T-cell (primary cell): ENCODE measurements at regions not wholly inside any gene's neighbourhood (a gene's known extent, or its start where the extent isn't known, plus 50 kb on each side); places are given as distances from the start of the nearest gene placed in this dataset.

ENCODE experiments used
- ATAC-seq, 4 experiments: fragments of 200-7000 bp in 3 of 4; fragments of 150-1000 bp in 1 of 4; cut with Tn5 transposase; replicated peaks in 1 of 4; 1 replicate in 3 of 4; 2 replicates in 1 of 4; pipeline ENCODE4 v1.10.0; 2021; ENCODE audit warnings: moderate library complexity in 3 of 4, mild to moderate bottlenecking in 2 of 4, moderate number of reproducible peaks in 1 of 4
- CTCF ChIA-PET, 2 donors: fragments of 300-600 bp; sonication (Branson Sonifier 250); formaldehyde crosslinking; loops; one replicate each; lab custom pipeline; 2022; ENCODE audit warnings: antibody characterized with exemption in 2 of 2; lab: Charles Lee
- POLR2A ChIA-PET, 2 donors: fragments of 300-600 bp; sonication (Branson Sonifier 250); formaldehyde crosslinking; loops; one replicate each; lab custom pipeline; 2022; ENCODE audit warnings: antibody characterized with exemption in 2 of 2; lab: Charles Lee
- DNase-seq, 35 experiments: peaks; one replicate each; pipeline versions ENCODE4 v3.0.0 to v3.0.0-alpha.2; 2013 to 2023
- H3K27ac ChIP-seq: one replicate; pipeline ENCODE4 v1.5.1; 2013; ENCODE audit warnings: low read length
- H3K27me3 ChIP-seq, 2 experiments: replicated peaks in 1 of 2; 1 replicate in 1 of 2; 2 replicates in 1 of 2; pipeline versions ENCODE4 v1.6.1 to v1.7.0; 2013; ENCODE audit warnings: low read length in 1 of 2, mixed read lengths in 1 of 2; ENCODE audit not compliant: control insufficient read depth in 2 of 2, insufficient read depth in 2 of 2; ENCODE audit errors: extremely low read depth in 1 of 2
- H3K36me3 ChIP-seq, 2 donors: 1 replicate in 1 of 2; 2 replicates in 1 of 2; pipeline versions ENCODE4 v1.6.1 to v1.7.0; 2013; ENCODE audit warnings: low read length in 1 of 2; ENCODE audit not compliant: control insufficient read depth in 2 of 2, insufficient read depth in 1 of 2; ENCODE audit errors: extremely low read depth in 1 of 2
- H3K4me1 ChIP-seq, 2 experiments: 1 replicate in 1 of 2; 2 replicates in 1 of 2; pipeline versions ENCODE4 v1.6.1 to v1.7.0; 2013; ENCODE audit warnings: low read length in 2 of 2, mixed read lengths in 1 of 2; ENCODE audit not compliant: insufficient read depth in 2 of 2, control insufficient read depth in 1 of 2; ENCODE audit errors: extremely low read depth in 1 of 2
- H3K4me3 ChIP-seq, 2 donors: 1 replicate in 1 of 2; 2 replicates in 1 of 2; pipeline versions ENCODE4 v1.5.1 to v1.7.0; 2013; ENCODE audit warnings: mild to moderate bottlenecking in 2 of 2, low read length in 1 of 2, moderate library complexity in 1 of 2; ENCODE audit not compliant: control insufficient read depth in 1 of 2; ENCODE audit errors: extremely low read depth in 1 of 2
- H3K9me3 ChIP-seq: 2 replicates; pipeline ENCODE4 v1.7.0; 2013
- H3K27ac Mint-ChIP-seq, 2 donors: one replicate each; pipeline ENCODE4 v1.8.0; 2020 to 2021; ENCODE audit warnings: mild to moderate bottlenecking in 2 of 2, mixed read lengths in 2 of 2
- H3K27me3 Mint-ChIP-seq, 2 donors: one replicate each; pipeline ENCODE4 v1.8.0; 2021 to 2022; ENCODE audit warnings: mixed read lengths in 2 of 2
- H3K36me3 Mint-ChIP-seq: one replicate; pipeline ENCODE4 v1.8.0; 2021; ENCODE audit warnings: mixed read lengths
- H3K4me1 Mint-ChIP-seq, 3 donors: one replicate each; pipeline ENCODE4 v1.8.0; 2020 to 2022; ENCODE audit warnings: mixed read lengths in 3 of 3, mild to moderate bottlenecking in 1 of 3
- H3K4me3 Mint-ChIP-seq, 3 donors: one replicate each; pipeline ENCODE4 v1.8.0; 2020 to 2022; ENCODE audit warnings: mild to moderate bottlenecking in 3 of 3, mixed read lengths in 3 of 3, moderate library complexity in 3 of 3
- H3K9me3 Mint-ChIP-seq, 3 donors: one replicate each; pipeline ENCODE4 v1.8.0; 2020 to 2022; ENCODE audit warnings: mixed read lengths in 3 of 3
- WGBS: methylation state at CpG from one replicate; pipeline ENCODE4 v1.1.5; 2013; ENCODE audit warnings: missing lambda C conversion rate; ENCODE audit not compliant: insufficient coverage; 5-methylcytosine and 5-hydroxymethylcytosine counted together

DNA sequence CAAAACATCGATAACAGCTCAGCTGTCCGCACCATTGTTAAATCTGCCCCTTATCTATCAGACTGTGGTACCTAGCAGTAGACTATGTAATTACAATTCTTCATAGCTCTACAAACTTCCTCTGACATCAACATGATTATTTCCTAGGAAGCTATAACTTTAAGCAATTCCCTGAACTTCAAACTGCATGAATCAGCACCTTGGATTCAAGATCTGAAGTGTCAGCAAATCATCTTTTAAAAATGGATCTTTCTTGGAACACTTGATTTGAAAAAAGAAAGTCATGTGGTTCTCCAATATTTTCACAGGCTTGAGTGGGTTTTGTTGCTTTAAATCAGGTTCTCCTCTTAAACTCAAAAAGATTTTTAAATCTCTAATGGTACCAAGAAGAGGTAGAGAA is 680.7 kb upstream of the LMCD1 start:
- H3K27me3 ChIP-seq: peaks cover 0 to 4% of the 10 kb centered on the region in 2 experiments
- no peak for DNase-seq
- no peak overlapping the region for H3K27ac ChIP-seq
- ChIA-PET CTCF (interaction anchor here in 1 of 2 donors (0.6 kb wide), 1 partner anchor 889 kb away, joined by 7 read pairs; no protein-coding TSS in a partner anchor), POLR2A (interaction anchor here in 1 of 2 donors (0.8 kb wide), 1 partner anchor 9 kb away, joined by 3 read pairs; no protein-coding TSS in a partner anchor)
- Mint-ChIP-seq H3K4me3 (no peak overlapping the region), H3K4me1 (no peaks in the 10 kb centered on the region), H3K27me3 (no peaks in the 10 kb centered on the region), H3K9me3 (peaks cover 18 to 37% (median 28%) of the 10 kb centered on the region in 3 donors), H3K36me3 (no peaks in the 10 kb centered on the region), H3K27ac (no peak overlapping the region)
- no peaks in the 10 kb centered on the region for H3K36me3 ChIP-seq
- H3K9me3 ChIP-seq: peaks cover 4% of the 10 kb centered on the region
- no peak overlapping the region for H3K4me3 ChIP-seq
- no peaks in the 10 kb centered on the region for H3K4me1 ChIP-seq
- 100% methylated on average over 1 of the region's 2 CpGs for WGBS
- no peak for ATAC-seq

DNA sequence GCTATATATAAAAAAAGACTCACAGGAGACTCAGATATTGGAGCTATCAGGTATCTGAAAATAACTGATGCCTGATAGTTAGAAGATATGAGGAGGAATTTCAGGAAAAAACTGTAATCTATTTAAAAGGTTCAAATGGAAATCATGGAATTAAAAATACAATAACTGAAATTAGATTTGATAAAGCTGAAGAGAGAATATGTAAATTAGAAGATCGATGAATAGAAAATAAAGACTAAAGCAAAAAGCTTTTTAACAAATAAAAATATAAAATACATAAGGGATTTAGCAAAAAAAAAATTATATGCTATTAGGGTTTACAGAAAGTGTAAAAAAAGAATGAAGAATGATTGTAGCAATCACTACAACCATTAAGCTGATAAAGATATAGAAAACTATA is 679.8 kb upstream of the LMCD1 start:
- Histone ChIP-seq H3K36me3 (no peaks in the 10 kb centered on the region), H3K27ac (no peak overlapping the region), H3K4me1 (no peaks in the 10 kb centered on the region), H3K9me3 (peaks cover 4% of the 10 kb centered on the region), H3K4me3 (no peak overlapping the region), H3K27me3 (peaks cover 0 to 4% of the 10 kb centered on the region in 2 experiments)
- Mint-ChIP-seq H3K27me3 (no peaks in the 10 kb centered on the region), H3K4me1 (no peaks in the 10 kb centered on the region), H3K36me3 (peaks cover 4% of the 10 kb centered on the region), H3K27ac (no peak overlapping the region), H3K4me3 (no peak overlapping the region), H3K9me3 (peaks cover 18 to 41% (median 28%) of the 10 kb centered on the region in 3 donors)
- DNase-seq (no peak), ATAC-seq (no peak)
- CTCF ChIA-PET: interaction anchor here in 1 of 2 donors (0.8 kb wide), 1 partner anchor 47 kb away, joined by 4 read pairs; no protein-coding TSS in a partner anchor
- POLR2A ChIA-PET: interaction anchor here in 1 of 2 donors (0.8 kb wide), 1 partner anchor 10 kb away, joined by 3 read pairs; no protein-coding TSS in a partner anchor
- no CpG with 5 or more reads among the region's 1 CpG for WGBS

DNA sequence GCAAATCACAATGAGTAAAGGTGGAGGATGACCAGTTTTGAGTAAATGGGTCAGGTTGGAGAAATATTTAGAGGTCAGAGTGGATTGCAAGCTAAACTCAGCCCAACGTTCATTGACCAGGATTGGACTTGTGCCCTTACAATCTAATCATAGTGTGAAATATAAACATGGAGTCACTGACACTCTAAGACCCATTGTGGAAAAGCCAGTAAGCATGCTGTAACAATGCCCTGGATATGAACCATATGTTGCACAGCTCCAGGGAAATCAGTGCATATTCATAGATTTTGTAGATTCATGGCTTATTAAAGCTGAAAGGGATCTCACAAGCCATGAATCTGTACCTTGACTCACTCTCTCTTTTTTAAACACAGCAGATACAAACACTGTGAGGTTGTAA is 660.2 kb upstream of the LMCD1 start:
- ChIA-PET POLR2A (no interaction called here), CTCF (no interaction called here)
- no peaks in the 10 kb centered on the region for H3K27me3 ChIP-seq
- Mint-ChIP-seq H3K9me3 (peaks cover 0 to 4% (median 0%) of the 10 kb centered on the region in 3 donors), H3K36me3 (no peaks in the 10 kb centered on the region), H3K27me3 (no peaks in the 10 kb centered on the region), H3K27ac (no peak overlapping the region), H3K4me3 (no peak overlapping the region), H3K4me1 (peaks cover 0 to 5% (median 3%) of the 10 kb centered on the region in 3 donors)
- no peak for ATAC-seq
- no peak overlapping the region for H3K4me3 ChIP-seq
- no peak overlapping the region for H3K27ac ChIP-seq
- H3K9me3 ChIP-seq: no peaks in the 10 kb centered on the region
- WGBS: no CpG with 5 or more reads among the region's 1 CpG
- no peaks in the 10 kb centered on the region for H3K4me1 ChIP-seq
- DNase-seq: no peak
- H3K36me3 ChIP-seq: no peaks in the 10 kb centered on the region

- no peaks in the 10 kb centered on the region for H3K36me3 ChIP-seq
- CTCF ChIA-PET: no interaction called here
- H3K4me3 ChIP-seq: no peak overlapping the region
- WGBS: no CpG with 5 or more reads among the region's 1 CpG
- Mint-ChIP-seq H3K9me3 (peaks cover 0 to 4% (median 0%) of the 10 kb centered on the region in 3 donors), H3K27me3 (no peaks in the 10 kb centered on the region), H3K27ac (no peak overlapping the region), H3K4me1 (peaks cover 0 to 5% (median 3%) of the 10 kb centered on the region in 3 donors), H3K4me3 (no peak overlapping the region), H3K36me3 (no peaks in the 10 kb centered on the region)
- no peak overlapping the region for H3K27ac ChIP-seq
- no peak for ATAC-seq
- POLR2A ChIA-PET: no interaction called here
- H3K4me1 ChIP-seq: no peaks in the 10 kb centered on the region
- no peak for DNase-seq
- H3K9me3 ChIP-seq: no peaks in the 10 kb centered on the region
- no peaks in the 10 kb centered on the region for H3K27me3 ChIP-seq
These were observed 658.2 kb upstream of the LMCD1 start for GRCh38 chr3:7843441-7843840.

- WGBS: 40% methylated on average over 2 of the region's 2 CpGs
- H3K4me3 ChIP-seq: no peak overlapping the region
- Mint-ChIP-seq H3K27ac (no peak overlapping the region), H3K4me3 (no peak overlapping the region), H3K27me3 (no peaks in the 10 kb centered on the region), H3K36me3 (no peaks in the 10 kb centered on the region), H3K4me1 (peaks cover 0 to 5% (median 3%) of the 10 kb centered on the region in 3 donors), H3K9me3 (peaks cover 0 to 8% (median 0%) of the 10 kb centered on the region in 3 donors)
- no peaks in the 10 kb centered on the region for H3K4me1 ChIP-seq
- no peak overlapping the region for H3K27ac ChIP-seq
- CTCF ChIA-PET: no interaction called here
- no peaks in the 10 kb centered on the region for H3K9me3 ChIP-seq
- no peaks in the 10 kb centered on the region for H3K27me3 ChIP-seq
- POLR2A ChIA-PET: no interaction called here
- H3K36me3 ChIP-seq: no peaks in the 10 kb centered on the region
- ATAC-seq (no peak), DNase-seq (no peak)
These were observed 654.6 kb upstream of the LMCD1 start for GRCh38 chr3:7847021-7847420.

DNA sequence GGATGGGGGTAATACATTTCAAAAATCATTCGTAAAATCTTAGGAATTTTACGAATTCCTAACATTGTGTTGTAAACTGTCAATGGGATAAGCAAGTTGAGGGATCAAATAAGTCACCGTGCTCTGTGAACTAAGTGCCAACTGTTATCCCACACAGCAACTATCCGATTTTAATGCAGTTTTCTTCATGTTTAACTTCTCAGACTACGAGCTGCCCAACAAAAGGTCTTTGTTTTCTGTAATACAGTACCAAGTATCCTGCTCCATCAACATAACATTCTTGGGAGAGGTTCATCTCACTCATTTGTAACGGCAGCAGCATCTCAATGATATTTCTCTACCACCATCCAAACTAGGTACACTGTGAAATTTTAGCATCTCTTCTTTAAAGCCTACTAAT is 654.1 kb upstream of the LMCD1 start:
- Histone ChIP-seq H3K36me3 (no peaks in the 10 kb centered on the region), H3K9me3 (no peaks in the 10 kb centered on the region), H3K27ac (no peak overlapping the region), H3K4me1 (no peaks in the 10 kb centered on the region), H3K4me3 (no peak overlapping the region), H3K27me3 (no peaks in the 10 kb centered on the region)
- WGBS: 50% methylated on average over 1 of the region's 6 CpGs
- Mint-ChIP-seq H3K4me1 (peaks cover 0 to 5% (median 3%) of the 10 kb centered on the region in 3 donors), H3K4me3 (no peak overlapping the region), H3K27ac (no peak overlapping the region), H3K36me3 (no peaks in the 10 kb centered on the region), H3K9me3 (peaks cover 0 to 8% (median 0%) of the 10 kb centered on the region in 3 donors), H3K27me3 (no peaks in the 10 kb centered on the region)
- ChIA-PET CTCF (no interaction called here), POLR2A (no interaction called here)
- DNase-seq (no peak), ATAC-seq (no peak)
